ENCODE measurements at regions not wholly inside any gene's neighbourhood (a gene's known extent, or its start where the extent isn't known, plus 50 kb on each side); places are given as distances from the start of the nearest gene placed in this dataset.

DNA sequence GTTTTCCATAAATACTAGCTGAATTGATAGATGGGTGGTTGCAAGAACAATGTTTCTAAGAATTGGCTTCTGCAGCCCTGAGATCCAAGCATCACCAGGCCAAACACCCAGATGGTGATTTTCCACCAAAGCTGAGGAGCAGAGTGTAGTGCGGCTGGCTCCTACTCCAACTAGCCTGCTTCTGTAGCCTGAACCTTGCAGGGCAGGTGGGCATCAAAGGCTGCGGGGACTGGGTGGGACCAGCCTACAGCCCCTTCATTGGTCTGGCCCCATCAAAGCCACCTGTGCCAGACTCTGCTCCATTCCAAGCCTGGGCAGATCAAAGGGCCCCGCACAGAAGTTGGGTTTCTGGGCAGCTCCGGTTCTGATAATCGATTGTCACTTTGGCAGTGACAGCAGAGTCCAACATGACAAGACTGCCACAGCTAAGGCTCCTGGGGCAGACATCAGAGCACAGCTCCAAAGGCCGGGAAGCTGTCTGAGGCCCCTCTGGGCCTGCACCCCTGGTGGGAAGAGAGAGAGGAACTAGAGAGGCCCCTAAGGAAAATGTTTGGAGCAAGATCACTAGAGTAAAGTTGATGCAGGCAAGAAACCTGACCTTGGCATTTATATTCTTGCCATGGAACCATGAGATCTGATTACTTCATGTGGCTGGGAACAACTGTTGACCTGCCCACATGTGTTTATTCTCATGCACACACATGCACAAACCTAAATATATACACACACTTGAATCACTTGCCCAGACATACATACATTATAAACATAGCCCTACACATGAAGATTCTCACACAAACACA, 582.9 kb downstream of the INSC start:
- Histone ChIP-seq H3K4me1 (no peaks in the 10 kb centered on the region), H3K9me3 (no peaks in the 10 kb centered on the region), H3K27me3 (no peaks in the 10 kb centered on the region), H3K36me3 (no peaks in the 10 kb centered on the region), H3K4me3 (no peak overlapping the region), H3K27ac (no peak overlapping the region)
- no peak for DNase-seq (ENCODE audit: low spot score in 2 of 2)
- TF ChIP-seq, protein P1, sequence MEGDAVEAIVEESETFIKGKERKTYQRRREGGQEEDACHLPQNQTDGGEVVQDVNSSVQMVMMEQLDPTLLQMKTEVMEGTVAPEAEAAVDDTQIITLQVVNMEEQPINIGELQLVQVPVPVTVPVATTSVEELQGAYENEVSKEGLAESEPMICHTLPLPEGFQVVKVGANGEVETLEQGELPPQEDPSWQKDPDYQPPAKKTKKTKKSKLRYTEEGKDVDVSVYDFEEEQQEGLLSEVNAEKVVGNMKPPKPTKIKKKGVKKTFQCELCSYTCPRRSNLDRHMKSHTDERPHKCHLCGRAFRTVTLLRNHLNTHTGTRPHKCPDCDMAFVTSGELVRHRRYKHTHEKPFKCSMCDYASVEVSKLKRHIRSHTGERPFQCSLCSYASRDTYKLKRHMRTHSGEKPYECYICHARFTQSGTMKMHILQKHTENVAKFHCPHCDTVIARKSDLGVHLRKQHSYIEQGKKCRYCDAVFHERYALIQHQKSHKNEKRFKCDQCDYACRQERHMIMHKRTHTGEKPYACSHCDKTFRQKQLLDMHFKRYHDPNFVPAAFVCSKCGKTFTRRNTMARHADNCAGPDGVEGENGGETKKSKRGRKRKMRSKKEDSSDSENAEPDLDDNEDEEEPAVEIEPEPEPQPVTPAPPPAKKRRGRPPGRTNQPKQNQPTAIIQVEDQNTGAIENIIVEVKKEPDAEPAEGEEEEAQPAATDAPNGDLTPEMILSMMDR (IDR thresholded peaks at IDR 0.05), result no peak
- intact Hi-C loops (cut with DNase I), result no loop called here

DNA sequence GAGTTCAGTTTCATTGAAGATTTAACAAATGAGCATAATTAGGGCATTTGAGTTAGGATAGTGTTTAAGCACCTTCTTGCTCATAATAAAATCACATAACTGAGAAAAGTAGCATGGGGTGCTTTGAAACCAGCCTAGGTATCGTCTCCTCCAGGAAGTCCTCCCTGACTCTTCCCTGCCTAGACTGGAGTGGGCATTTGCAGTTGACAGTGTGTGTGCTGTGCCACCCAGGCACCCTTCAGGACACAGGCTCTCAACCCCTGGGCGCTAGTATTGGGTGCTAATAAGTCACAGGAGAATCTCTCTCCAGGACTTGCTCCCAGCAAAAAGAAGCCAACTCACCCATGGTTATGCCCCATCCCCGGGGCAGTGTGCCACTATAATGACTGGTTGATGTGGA, 584.1 kb downstream of the INSC start:
- TF ChIP-seq, protein P1 (IDR thresholded peaks at IDR 0.05), result no peak
- no peak for DNase-seq (ENCODE audit: low spot score in 2 of 2)
- no peaks in the 10 kb centered on the region for H3K27me3 ChIP-seq
- no peaks in the 10 kb centered on the region for H3K9me3 ChIP-seq
- no peaks in the 10 kb centered on the region for H3K36me3 ChIP-seq
- H3K4me1 ChIP-seq, result no peaks in the 10 kb centered on the region
- intact Hi-C loops (cut with DNase I), result no loop called here
- no peak overlapping the region for H3K4me3 ChIP-seq
- H3K27ac ChIP-seq, result no peak overlapping the region

DNA sequence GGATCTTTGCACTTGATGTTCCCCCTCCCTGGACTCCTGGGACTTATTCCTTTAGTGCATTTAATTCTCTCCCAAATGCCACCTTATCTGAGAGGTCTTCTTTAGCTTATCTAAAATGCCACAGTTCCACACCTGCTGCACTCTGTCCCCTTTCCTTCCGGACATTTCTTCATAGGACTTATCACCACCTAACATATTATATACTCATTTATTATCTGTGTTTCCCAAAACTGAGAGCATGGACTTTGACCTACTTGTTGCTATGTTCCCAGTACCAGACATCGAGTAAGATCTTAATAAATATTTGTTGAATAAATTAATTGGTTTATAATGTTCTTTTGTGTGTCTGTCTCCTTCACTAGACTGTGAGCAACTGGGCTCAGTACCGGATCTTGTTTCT, 585.3 kb downstream of the INSC start:
- DNase-seq (ENCODE audit: low spot score in 2 of 2), result no peak
- intact Hi-C loops (cut with DNase I), result no loop called here
- TF ChIP-seq, protein P1 (IDR thresholded peaks at IDR 0.05), result no peak
- Histone ChIP-seq H3K4me3 (no peak overlapping the region), H3K27ac (no peak overlapping the region), H3K27me3 (no peaks in the 10 kb centered on the region), H3K9me3 (no peaks in the 10 kb centered on the region), H3K4me1 (no peaks in the 10 kb centered on the region), H3K36me3 (no peaks in the 10 kb centered on the region)

DNA sequence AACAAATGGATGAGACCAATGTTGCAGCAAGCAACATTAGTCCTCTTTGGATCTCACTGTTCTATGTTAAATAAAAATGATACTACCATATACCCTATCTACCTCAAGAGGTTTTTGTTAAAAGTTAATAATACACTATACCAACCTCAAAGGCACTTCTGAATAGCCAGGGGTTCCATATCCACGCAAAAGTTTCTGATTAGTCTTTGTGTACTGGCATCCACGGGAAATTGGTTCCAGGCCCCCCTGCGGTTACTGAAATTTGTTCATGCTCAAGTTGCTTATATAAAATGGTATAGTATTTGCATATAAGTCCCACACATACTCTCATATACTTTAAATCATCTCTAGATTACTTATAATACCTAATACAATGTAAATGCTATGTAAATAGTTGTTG, 585.7 kb downstream of the INSC start:
- Histone ChIP-seq H3K27ac (no peak overlapping the region), H3K27me3 (no peaks in the 10 kb centered on the region), H3K4me3 (no peak overlapping the region), H3K36me3 (no peaks in the 10 kb centered on the region), H3K4me1 (no peaks in the 10 kb centered on the region), H3K9me3 (no peaks in the 10 kb centered on the region)
- DNase-seq (ENCODE audit: low spot score in 2 of 2), result no peak
- TF ChIP-seq, protein P1 (IDR thresholded peaks at IDR 0.05), result no peak
- intact Hi-C loops (cut with DNase I), result no loop called here

DNA sequence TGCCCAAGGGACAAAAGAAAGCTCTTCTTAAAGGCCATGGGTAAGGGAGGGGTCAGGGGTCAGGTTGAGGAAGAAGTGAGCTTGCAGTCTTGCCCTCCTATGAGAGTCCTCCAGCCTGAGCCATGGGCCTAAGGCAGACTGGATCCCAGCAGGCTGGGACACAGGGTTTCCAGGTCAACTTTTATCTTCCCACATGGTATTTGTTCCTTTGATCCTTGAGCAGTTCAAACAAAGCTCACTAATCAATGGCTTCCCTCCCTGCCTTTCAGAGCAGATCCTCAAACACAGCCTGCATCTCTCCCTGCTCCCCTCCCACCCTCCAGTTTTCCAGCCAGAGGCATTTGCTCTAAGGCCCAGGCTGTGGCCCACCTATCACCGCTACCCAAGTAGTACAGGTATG, 589.3 kb downstream of the INSC start:
- TF ChIP-seq, protein P1 (IDR thresholded peaks at IDR 0.05), result no peak
- no peak for DNase-seq (ENCODE audit: low spot score in 2 of 2)
- H3K27ac ChIP-seq, result no peak overlapping the region
- intact Hi-C loops (cut with DNase I), result no loop called here
- no peaks in the 10 kb centered on the region for H3K36me3 ChIP-seq
- no peaks in the 10 kb centered on the region for H3K27me3 ChIP-seq
- no peak overlapping the region for H3K4me3 ChIP-seq
- peaks cover 0 to 4% of the 10 kb centered on the region in 2 donors for H3K4me1 ChIP-seq
- no peaks in the 10 kb centered on the region for H3K9me3 ChIP-seq

Data from ascending aorta (tissue), 2 donors.